ENCODE measurements at regions not wholly inside any gene's neighbourhood (a gene's known extent, or its start where the extent isn't known, plus 50 kb on each side); places are given as distances from the start of the nearest gene placed in this dataset.

DNA sequence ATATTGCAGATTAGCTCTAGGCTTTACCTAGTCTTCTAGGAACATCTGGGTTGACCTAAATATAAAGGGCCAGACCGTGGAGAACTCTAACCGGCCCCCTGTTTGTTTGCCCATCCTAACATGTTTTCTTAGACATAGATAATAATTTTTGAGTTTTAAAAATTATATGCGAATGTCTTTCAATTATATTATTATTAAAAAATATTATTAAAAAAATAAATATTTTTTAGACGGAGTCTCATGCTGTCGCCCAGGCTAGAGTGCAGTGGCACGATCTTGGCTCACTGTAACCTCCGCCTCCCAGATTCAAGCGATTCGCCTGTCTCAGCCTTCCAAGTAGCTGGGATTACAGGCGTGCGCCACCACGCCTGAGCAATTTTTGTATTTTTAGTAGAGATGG is 318.5 kb downstream of the INHBA start:
- no peaks in the 10 kb centered on the region for H3K9me3 ChIP-seq (replicated peaks in 1 of 3)
- no peaks in the 10 kb centered on the region for H3K27me3 ChIP-seq
- TF ChIP-seq, protein P1, sequence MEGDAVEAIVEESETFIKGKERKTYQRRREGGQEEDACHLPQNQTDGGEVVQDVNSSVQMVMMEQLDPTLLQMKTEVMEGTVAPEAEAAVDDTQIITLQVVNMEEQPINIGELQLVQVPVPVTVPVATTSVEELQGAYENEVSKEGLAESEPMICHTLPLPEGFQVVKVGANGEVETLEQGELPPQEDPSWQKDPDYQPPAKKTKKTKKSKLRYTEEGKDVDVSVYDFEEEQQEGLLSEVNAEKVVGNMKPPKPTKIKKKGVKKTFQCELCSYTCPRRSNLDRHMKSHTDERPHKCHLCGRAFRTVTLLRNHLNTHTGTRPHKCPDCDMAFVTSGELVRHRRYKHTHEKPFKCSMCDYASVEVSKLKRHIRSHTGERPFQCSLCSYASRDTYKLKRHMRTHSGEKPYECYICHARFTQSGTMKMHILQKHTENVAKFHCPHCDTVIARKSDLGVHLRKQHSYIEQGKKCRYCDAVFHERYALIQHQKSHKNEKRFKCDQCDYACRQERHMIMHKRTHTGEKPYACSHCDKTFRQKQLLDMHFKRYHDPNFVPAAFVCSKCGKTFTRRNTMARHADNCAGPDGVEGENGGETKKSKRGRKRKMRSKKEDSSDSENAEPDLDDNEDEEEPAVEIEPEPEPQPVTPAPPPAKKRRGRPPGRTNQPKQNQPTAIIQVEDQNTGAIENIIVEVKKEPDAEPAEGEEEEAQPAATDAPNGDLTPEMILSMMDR (IDR thresholded peaks at IDR 0.05): no peak
- no peak for TF ChIP-seq POLR2A (IDR thresholded peaks at IDR 0.05)
- no peaks in the 10 kb centered on the region for H3K36me3 ChIP-seq (replicated peaks in 1 of 2)
- intact Hi-C loops (cut with DNase I): no loop called here
- H3K4me3 ChIP-seq: no peak overlapping the region
- 82 to 93% (median 89%) methylated on average over 12 of the region's 12 CpGs for WGBS, 4 donors
- H3K4me1 ChIP-seq (replicated peaks in 1 of 2): no peaks in the 10 kb centered on the region
- no peak for DNase-seq
- no peak overlapping the region for H3K27ac ChIP-seq

DNA sequence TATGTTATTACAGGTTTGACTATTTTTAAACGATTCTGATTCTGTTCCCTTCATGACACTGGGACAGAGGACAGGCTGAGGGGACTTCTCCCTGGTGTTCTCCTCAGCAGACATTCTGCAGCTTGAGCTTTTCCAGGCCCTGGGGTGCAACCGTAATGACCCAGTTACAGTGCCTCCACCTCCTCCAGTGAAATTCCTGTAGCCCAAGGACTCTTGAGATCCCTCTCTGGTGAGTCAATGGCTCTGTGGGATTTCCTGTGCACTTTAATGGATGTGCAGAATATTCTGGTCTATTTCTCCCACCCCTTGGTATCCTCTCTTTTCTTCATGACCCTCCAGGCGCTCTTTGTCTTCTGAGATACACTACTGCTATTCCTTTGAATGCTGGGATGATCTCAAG is 319.3 kb downstream of the INHBA start:
- Histone ChIP-seq H3K4me3 (no peak overlapping the region), H3K9me3 (replicated peaks in 1 of 3) (no peaks in the 10 kb centered on the region), H3K4me1 (replicated peaks in 1 of 2) (no peaks in the 10 kb centered on the region), H3K27ac (no peak overlapping the region), H3K36me3 (replicated peaks in 1 of 2) (no peaks in the 10 kb centered on the region), H3K27me3 (no peaks in the 10 kb centered on the region)
- TF ChIP-seq POLR2A (IDR thresholded peaks at IDR 0.05): no peak
- TF ChIP-seq, protein P1 (IDR thresholded peaks at IDR 0.05): no peak
- intact Hi-C loops (cut with DNase I): no loop called here
- WGBS, 4 donors: 49 to 76% (median 57%) methylated on average over 3 of the region's 3 CpGs
- DNase-seq: no peak

DNA sequence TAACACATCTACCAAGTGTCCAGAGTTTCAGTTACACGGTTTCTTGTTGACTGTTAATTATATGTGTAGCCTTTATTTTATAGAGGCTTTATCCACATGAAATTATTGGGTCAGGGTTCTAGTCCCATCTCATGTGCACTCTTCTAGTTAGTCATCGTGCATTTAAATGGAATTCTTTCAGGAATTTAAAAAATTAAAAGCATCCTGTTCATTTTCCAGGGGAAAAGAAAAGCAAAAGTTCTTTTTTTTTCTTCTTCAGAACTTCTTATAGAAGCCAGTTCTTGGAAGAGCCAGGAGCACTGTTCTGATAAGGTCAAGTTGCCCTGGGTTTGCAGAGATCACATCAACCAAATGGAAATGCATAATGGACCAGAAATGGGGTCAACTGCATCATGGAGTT is 324.7 kb downstream of the INHBA start:
- Histone ChIP-seq H3K4me1 (replicated peaks in 1 of 2) (no peaks in the 10 kb centered on the region), H3K27me3 (no peaks in the 10 kb centered on the region), H3K9me3 (replicated peaks in 1 of 3) (no peaks in the 10 kb centered on the region), H3K36me3 (replicated peaks in 1 of 2) (no peaks in the 10 kb centered on the region), H3K27ac (no peak overlapping the region), H3K4me3 (no peak overlapping the region)
- no peak for TF ChIP-seq POLR2A (IDR thresholded peaks at IDR 0.05)
- TF ChIP-seq, protein P1 (IDR thresholded peaks at IDR 0.05): no peak
- no peak for DNase-seq
- intact Hi-C loops (cut with DNase I): no loop called here
- 64 to 72% (median 71%) methylated on average over 2 of the region's 2 CpGs for WGBS, 4 donors

DNA sequence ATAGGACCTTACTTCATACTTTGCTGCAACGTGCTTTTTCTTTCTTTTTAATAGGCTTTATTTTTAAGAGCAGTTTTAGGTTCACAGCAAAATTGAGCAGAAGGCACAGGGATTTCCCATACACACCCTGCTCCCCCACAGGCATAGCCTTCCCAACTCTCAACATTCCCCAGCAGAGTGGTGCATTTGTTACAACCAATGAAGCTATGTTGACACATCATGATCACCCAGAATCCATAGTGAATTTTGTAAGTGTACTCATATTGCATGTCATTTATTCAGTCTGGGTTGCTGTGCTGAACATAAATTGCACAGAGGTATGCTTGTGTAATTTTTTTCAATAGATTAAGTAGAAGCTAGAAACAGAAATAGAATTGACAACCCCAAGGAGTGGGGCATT is 327.3 kb downstream of the INHBA start:
- intact Hi-C loops (cut with DNase I): no loop called here
- no peak for DNase-seq
- Histone ChIP-seq H3K4me3 (no peak overlapping the region), H3K4me1 (replicated peaks in 1 of 2) (no peaks in the 10 kb centered on the region), H3K36me3 (replicated peaks in 1 of 2) (no peaks in the 10 kb centered on the region), H3K9me3 (replicated peaks in 1 of 3) (no peaks in the 10 kb centered on the region), H3K27ac (no peak overlapping the region), H3K27me3 (no peaks in the 10 kb centered on the region)
- TF ChIP-seq, protein P1 (IDR thresholded peaks at IDR 0.05): no peak
- TF ChIP-seq POLR2A (IDR thresholded peaks at IDR 0.05): no peak
- 81 to 93% (median 84%) methylated on average over 1 of the region's 1 CpG for WGBS, 4 donors
